NB4 (cell line): ENCODE measurements at regions not wholly inside any gene's neighbourhood (a gene's known extent, or its start where the extent isn't known, plus 50 kb on each side); places are given as distances from the start of the nearest gene placed in this dataset.

Source experiments
- DNase-seq: peaks from one replicate; pipeline ENCODE4 v3.0.0; 2010; ENCODE audit warnings: low read depth
- H3K4me3 ChIP-seq: one replicate; pipeline ENCODE4 v1.5.1; 2011; ENCODE audit warnings: mild to moderate bottlenecking, low read depth, low read length, moderate library complexity
- CTCF ChIP-seq: IDR thresholded peaks from one replicate; pipeline ENCODE4 v1.5.1; 2012; ENCODE audit warnings: low read depth, low read length
- MAX ChIP-seq: IDR thresholded peaks from 2 replicates; pipeline ENCODE4 v1.6.1; 2011; ENCODE audit warnings: low read depth, low read length
- MYC ChIP-seq: IDR thresholded peaks from 2 replicates; pipeline ENCODE4 v1.6.1; 2011; ENCODE audit warnings: low read depth, low read length
- POLR2A ChIP-seq: IDR thresholded peaks from 2 replicates; pipeline ENCODE4 v1.6.1; 2011; ENCODE audit warnings: mild to moderate bottlenecking; ENCODE audit not compliant: insufficient read length; ENCODE audit errors: extremely low read depth

GRCh38 chr13:62333466-62333865, 917.8 kb upstream of the PCDH20 start:
- no peak for DNase-seq
- H3K4me3 ChIP-seq = no peak overlapping the region
- TF ChIP-seq CTCF = no peak
- TF ChIP-seq POLR2A = no peak
- no peak for TF ChIP-seq MYC
- no peak for TF ChIP-seq MAX

- DNase-seq = no peak
- no peak overlapping the region for H3K4me3 ChIP-seq
- TF ChIP-seq POLR2A = no peak
- no peak for TF ChIP-seq CTCF
- no peak for TF ChIP-seq MAX
- no peak for TF ChIP-seq MYC
These were observed 915.7 kb upstream of the PCDH20 start for GRCh38 chr13:62331384-62331783.

- TF ChIP-seq MYC = no peak
- TF ChIP-seq POLR2A = no peak
- TF ChIP-seq MAX = no peak
- no peak for TF ChIP-seq CTCF
- no peak for DNase-seq
These were observed 911.7 kb upstream of the PCDH20 start for GRCh38 chr13:62327367-62327766.

DNA sequence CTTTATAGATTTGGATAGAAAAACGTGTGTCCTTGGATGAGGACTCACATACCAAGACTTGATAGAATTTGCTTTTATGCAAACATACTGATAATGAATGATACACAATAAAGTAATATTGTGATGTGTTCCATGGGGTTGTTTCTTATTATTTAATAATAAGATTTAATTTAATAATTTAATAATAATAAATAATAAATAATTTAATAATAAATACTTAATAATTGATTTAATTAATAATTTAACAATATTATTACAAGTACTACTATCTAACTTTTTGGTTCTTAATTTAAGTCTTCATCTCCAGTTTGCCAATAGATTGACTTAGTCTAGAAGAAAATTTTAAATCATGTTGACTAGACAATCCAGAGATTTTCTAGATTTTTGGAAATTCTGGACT, 909.2 kb upstream of the PCDH20 start:
- no peak for TF ChIP-seq CTCF
- no peak for TF ChIP-seq MYC
- TF ChIP-seq MAX = no peak
- TF ChIP-seq POLR2A = no peak
- no peak for DNase-seq
- H3K4me3 ChIP-seq = no peak overlapping the region

More at GRCh38 chr13:62327367-62327766, 911.7 kb upstream of the PCDH20 start:
- H3K4me3 ChIP-seq = no peak overlapping the region

DNA sequence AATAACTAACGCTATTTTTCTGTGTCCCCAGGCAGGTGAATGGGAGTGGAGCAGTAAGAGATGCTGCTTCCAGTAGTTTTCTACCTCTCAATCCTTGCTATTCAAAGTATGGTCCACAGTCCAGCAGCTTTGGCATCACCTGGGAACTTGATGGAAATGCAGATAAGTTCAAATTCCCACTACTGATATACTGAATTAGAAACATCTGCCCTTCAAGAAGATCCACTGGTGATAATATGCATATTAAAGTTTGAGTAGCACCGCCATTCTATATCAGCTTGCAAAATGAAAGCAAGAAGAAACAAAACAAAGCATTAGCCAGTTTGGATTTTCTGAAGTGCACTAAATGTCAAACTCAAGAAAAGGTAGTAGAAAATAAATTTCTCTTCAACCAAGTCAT, 906.2 kb upstream of the PCDH20 start:
- DNase-seq = no peak
- no peak overlapping the region for H3K4me3 ChIP-seq
- TF ChIP-seq POLR2A = no peak
- TF ChIP-seq MYC = no peak
- no peak for TF ChIP-seq MAX
- no peak for TF ChIP-seq CTCF

- H3K4me3 ChIP-seq = no peak overlapping the region
- no peak for TF ChIP-seq POLR2A
- TF ChIP-seq CTCF = no peak
- no peak for TF ChIP-seq MYC
- TF ChIP-seq MAX = no peak
- DNase-seq = no peak
These were observed 905.5 kb upstream of the PCDH20 start for GRCh38 chr13:62321139-62321538.
